HG03439 (cell line): ENCODE measurements at regions not wholly inside any gene's neighbourhood (a gene's known extent, or its start where the extent isn't known, plus 50 kb on each side); places are given as distances from the start of the nearest gene placed in this dataset.
"Not testable (repeated sequence)": the region's sequence is repeated elsewhere in the genome, so short reads cannot be mapped to it uniquely, and the experiment has no call there.

ENCODE experiments used
- ATAC-seq: cut with Tn5 transposase; IDR thresholded peaks from one replicate; pipeline ENCODE4 v1.9.1; 2021; ENCODE audit warnings: mild to moderate bottlenecking, moderate library complexity; ENCODE audit not compliant: unreplicated experiment

DNA sequence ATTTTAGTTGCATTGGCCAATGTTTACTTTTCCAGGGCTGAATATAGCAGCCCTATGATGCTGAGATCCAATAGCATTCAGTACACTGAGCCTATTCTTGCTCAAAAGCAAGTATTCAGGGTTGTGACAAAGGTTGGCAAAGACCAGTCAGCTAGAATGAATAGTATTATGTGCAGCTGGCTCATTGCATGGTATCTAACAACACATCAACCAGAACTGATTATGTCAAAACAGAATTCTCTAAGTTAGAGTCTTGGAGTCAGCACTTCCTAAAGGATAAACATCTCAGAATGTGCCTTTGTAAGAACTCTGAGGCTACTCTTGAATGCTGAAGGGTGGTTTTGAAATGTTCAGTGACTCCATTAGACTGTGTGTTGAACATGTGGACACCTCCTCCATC is 774.5 kb upstream of the RGMB start:
- ATAC-seq: no peak

DNA sequence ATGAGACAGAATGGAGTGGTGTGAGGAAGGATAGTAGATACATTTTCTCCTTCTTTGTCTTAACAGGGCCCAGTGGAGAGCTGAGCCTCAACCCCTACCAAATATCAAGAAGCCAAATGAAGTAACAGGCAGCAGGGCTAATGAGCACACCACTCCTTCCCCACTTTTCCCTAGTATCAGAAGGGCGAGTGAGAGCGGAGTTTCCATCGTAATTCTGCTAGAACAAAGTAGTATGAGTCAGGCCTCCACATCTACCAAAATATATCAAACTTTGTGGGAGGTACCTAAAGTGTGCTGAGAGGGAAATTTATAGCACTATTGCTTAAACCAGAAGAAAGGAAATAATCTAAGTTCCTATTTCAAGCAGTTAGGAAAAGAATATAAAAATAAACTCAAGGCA is 769.0 kb upstream of the RGMB start:
- ATAC-seq: no peak

DNA sequence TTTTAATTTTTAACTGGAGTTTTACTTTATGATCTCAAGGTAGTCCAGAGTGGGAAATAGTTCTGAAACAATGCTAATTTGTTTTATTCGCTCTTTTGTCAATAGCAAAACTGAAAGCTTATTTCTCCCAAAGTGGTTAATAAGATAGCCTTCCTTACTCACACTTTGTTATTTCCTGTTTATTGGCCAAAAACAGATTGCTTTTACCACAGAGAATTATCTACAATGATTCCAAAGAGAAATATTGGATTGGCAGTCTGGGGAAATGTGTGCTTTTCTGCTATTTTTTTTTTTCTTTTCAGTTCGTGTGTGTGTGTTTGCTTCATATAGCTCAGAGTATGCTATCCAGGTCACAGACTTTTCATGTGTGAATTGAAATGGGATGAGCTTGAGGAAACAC is 756.7 kb upstream of the RGMB start:
- ATAC-seq: no peak

DNA sequence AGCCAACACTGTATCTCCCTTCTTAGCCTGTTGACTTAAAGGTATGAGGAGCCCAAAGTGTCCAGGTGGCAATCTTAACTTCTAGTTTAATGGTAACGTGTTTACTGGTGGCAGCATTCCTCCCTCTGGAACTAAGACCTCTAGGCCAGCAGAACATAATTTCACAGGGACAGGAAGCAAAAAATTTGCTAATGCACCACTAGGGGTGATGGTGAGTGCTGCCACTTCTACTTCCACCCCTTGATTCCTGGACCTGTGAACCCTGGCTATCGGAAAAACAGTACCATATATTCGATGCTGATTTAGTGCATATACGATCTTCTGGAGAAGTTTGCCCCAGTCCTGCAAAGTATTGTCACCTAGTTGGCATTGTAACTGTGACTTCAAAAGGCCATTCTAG is 743.2 kb upstream of the RGMB start:
- not testable (repeated sequence) for ATAC-seq

DNA sequence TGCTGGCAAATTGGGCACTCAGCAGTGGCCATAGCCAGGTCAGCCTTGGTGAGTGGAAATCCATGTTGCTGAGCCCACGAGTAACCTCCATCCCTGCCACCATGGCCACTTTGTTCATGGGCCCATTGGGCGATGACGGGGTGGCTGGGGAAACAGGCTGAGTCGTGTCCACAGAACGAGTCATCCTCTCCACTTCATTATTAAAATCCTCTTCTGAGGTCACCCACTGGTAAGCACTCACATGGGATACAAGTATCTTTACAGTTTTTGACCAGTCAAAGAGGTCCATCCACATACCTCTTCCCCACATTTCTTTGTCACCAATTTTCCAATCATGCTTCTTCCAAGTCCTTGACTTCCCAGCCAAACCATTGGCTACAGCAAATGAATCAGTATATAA is 742.4 kb upstream of the RGMB start:
- not testable (repeated sequence) for ATAC-seq

DNA sequence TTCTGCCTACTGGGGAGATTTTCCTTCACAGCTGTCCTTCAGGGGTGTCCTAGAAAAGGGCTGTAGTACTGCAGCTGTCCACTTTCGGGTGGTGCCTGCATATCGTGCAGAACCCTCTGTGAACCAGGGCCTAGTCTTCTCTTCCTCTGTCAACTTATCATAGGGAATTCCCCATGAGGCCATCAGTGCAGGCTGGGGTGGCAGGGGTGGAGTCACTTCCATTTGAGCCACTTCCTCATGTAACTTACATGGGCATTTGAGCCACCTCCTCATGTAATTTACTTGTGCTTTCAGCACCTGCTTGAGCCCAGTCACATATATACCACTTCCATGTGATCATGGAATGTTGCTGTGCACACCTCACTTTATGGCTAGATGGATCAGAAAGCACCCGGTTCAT is 742.0 kb upstream of the RGMB start:
- ATAC-seq: no peak

DNA sequence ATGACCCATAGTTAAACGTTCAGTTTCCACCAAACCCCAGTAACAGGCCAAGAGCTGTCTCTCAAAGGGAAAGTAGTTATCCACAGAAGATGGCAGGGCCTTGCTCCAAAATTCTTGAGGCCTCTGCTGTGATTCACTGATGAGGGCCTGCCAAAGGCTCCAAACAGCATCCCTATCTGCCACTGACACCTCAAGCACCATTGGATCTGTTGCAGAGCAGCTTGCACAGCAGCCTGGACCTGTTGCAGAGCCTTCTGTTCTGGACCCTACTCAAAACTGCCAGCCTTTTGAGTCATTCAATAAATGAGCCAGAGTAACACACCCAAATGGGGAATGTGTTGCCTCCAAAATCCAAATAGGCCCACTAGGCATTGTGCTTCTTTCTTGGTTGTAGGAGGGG is 741.5 kb upstream of the RGMB start:
- no peak for ATAC-seq

DNA sequence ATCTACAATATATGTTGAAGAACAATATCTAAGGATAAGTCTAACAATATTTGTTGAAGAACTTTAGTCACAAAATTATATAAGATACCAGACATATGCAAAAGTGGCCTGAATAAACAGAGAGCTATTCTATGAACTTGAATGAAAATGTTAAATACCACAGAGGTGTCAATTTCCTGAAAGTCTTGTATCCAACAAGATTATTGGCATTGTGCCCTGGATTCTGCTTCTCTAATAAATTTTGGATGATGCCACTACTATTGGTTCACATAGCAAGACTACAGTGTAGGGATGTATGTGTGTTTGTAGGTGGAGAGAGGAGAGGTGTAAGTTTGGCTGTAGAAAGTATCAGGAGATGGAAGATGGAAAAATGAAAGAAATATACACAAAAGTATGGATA is 731.8 kb upstream of the RGMB start:
- ATAC-seq: no peak

DNA sequence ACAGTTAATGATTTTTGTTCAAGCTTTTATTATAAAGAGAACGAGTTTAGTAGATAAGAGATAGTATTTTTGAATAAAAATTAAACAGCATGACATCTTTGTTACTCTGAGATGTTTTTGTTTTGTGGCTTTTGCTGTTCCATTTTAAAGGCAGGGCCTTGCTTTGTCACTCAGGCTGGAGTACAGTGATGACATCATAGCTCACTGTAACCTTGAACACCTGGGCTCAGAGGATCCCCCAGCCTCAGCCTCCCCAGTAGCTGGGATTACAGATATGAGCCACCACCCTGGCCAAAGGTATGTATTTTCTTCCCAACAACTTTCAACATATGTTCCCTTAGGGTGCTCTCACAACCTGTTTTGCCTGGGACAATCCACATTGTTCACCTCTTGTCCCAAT is 730.9 kb upstream of the RGMB start:
- ATAC-seq: no peak

DNA sequence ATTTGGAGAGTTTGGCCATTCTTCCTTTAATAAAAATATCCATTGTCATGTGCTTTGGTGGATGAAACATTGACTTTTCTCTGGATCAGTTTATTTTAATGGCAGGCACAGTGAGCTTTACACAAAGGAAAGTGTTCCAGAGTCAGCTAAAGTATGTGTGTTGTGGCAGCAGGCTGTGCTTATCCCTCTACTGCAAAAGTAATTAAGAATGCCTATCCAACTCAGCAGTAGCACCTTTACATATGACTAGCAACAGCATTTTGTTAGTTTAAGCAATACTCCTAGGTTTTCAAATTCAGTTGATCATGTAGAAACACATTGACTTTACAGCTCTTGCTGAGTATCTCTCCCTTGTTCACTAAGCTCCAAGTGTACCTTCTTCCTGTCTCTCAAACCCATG is 730.5 kb upstream of the RGMB start:
- ATAC-seq: no peak

DNA sequence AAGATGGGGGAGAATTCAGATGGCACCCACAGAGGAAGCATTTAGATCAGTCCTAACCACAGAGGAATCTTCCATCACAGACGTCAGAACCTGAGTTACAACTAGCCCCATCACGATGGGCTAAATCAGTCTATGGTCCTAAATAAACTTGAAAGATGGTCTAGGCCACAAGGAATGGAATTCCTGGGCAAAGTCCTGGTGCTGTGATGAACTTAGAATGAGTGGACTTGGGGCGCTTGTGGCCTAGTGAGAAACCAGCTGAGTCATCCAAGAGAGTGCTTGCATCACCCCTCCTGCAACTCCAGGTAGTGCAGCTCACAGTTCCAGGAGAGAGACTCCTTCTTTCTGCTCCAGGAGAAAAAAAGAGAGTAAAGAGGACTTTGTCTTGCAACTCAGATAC is 722.9 kb upstream of the RGMB start:
- ATAC-seq: no peak

DNA sequence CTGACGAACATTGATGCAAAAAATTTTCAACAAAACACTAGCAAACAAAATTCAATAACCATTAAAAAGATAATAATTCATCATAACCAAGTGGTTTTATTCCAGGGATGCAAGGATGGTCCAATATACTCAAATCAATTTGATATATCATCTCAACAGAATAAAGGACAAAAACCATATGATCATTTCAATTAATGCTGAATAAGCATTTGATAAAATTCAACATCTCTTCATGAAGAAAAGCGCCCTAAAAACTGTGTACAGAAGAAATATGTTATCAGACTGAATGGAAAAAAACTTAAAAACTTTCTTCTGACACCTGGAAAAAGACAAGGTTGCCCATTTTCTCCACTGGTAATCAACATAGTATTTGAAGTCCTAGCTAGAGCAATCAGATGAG is 720.3 kb upstream of the RGMB start:
- ATAC-seq: no peak

DNA sequence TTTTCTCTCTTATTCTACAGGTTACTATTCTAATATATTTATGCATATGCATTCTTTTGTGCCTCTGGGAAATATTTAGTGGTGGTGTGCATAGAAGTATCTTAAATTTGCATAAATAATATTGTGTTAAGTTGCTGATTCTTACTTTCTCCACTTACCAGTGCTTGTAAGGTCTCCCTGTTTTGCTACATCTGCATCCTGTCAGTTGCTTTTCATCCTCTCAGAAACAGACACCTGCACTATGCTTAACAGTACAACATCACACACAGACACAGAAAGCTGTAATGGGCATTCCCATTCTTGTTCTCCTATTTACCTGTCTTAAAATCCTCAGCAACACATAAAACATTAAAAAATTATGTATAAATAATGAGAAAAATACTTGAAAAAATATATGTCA is 713.3 kb upstream of the RGMB start:
- no peak for ATAC-seq

DNA sequence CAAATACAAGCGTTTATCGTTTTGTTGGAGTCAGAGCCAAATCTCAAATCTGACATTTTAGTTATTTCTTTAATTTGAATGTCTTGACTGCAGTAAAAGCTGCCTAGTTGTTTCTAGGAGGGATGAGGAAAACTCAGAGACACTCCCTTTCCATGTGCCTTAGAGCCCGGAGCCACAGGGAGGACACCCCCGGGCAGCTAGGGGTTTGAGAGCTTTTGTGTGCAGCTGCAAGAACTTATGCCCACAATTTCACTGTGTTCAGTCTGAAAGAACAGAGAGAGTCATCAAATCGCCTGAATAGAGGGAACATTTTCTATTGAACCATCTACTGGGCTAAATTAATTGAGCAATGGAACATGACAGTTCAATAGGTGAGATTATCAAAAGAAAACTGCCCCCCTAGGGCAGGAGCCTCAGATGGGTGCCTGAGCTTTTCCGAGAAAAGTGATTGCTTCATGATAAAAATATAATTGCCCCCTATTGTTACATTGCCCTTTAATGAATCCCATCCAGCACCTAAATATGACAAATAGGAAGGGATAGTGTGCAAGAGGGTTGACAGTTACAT is 709.3 kb upstream of the RGMB start:
- no peak for ATAC-seq

DNA sequence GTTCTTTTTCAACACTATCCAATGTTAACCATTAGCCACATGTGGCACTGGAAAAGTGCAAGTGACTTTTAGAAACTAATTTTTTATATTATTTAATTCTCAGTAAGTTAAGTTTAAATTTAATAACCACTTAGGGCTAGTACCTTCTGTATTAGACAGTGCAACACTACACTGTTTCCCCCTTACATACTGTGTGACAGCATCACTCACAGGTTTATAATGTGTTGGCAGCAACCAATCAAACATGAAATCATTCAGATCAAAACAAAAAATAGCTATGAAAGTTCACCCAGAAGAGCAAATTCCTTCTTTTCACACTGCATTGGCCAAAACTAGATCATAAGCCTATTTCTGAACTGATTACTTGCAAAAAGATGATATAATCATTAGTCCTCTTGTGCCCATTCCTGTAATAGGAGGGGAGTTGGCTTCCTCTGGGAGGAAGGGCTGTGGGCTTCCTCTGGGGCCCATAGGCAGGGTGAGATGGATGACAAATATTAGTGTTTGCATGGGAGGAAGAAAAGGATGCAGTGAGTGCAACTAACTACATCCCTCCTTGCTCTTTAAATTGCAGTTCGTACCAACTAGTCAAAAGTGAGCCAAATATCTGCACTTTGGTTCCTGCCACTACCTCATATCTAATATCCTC is 708.1 kb upstream of the RGMB start:
- no peak for ATAC-seq

DNA sequence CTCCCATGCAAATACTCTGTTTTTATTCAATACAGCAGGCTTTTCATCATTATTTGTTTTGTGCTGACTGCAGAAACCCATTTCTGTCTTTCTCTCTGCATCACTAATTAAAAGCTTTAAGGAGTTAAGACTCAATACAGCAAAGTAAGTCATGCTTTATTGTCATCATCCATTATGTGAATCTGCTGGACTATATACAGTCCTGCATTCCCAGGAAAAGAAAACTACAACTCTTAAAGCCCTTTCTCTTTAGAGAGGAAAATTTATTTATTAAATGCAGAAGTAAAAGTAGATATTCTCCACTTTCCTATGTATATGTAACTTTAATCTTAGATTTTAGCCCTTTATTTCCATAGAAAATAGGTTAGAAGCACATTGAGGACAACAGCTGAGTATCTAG is 706.6 kb upstream of the RGMB start:
- no peak for ATAC-seq

DNA sequence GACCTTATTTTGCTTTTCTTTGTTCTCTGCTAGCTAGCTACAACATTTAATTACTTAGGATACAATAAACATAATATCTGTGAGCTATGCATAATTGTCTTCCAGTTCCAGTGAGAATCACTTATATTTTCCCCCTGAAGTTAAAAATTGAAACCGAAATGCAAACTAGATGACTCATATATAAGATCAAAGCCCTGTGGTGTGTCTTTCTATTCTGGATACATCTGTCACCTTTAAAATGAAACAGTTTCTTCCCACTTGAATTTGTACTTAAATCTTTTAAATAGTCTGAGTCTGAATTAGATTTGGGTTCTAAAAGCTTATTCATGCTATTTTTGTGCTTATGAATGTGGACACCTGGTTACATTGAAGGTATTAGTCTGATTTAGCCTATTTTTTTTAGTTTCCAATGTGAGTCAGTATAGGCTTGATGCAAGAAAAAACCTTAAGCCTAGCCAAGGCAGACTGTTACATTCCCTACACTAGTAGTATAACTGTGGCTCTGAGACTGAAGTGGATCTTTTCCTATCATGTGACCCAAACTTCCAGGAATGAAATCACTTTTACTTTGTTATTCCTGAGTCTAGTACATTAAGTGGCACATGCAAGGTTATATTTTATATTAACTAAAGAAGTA is 703.5 kb upstream of the RGMB start:
- peak; percentile 75 for ATAC-seq

DNA sequence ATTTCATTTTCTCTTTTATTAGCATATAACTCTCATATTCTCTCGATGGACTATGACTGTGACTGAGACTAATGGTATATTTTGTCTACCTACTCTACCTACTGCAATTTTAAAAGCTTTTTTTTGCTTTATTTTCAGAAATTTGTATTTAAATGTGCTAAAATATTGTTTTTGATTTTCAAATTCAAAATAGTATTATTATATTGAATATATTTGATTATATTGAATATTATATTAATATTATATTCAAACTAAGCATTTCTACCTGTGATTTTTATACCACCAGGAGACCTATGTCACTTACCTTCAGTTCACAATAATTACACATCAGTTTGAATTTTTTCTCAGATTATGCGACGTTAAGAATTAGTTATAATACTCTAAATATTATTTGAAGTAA is 700.5 kb upstream of the RGMB start:
- no peak for ATAC-seq

DNA sequence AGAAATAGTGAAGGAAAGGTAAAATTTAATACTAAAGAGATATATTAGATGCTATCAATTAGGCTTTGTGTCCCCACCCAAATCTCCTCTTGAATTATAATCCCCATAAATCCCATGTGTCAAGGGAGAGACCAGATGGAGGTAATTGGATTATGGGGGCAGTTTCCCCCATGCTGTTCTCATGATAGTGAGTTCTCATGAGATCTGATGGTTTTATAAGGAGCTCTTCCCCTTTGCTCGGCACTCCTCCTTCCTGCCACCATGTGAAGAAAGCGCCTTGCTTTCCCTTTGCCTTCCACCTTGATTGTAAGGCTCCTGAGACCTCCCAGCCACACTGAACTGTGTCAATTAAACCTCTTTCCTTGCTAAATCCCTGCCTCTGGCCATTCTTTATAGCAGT is 697.0 kb upstream of the RGMB start:
- no peak for ATAC-seq

DNA sequence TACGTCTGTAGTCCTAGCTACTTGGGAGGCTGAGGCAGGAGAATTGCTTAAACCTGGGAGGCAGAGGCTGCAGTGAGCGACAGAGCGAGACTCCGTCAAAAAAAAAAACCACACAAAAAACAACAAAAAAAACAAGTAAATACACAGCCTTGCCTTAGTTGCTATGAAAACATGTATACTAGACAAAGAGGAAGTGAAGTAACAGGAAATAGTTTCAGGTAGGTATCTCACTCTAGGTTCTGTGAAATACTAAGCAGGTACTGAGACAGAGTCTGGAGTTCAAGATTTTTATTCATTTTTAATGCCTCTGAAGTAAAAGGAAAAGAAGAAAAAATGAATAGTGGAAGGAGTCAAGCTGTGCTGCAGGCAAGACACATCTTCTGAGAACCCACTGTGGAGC is 687.9 kb upstream of the RGMB start:
- no peak for ATAC-seq

DNA sequence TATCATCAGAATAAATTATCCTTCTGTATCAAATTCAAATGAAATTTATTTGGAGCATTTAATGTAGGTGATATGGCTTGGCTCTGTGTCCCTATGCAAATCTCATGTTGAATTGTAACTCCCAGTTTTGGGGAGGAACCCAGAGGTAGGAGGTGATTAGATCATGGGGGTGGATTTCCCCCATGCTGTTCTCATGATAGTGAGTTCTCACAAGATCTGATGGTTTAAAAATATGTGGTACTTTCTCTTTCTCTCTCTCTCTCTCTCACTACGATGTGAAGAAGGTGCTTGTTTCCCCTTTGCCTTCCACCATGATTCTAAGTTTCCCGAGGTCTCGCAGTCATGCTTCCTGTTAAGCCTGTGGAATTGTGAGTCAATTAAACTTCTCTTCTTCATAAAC is 678.4 kb upstream of the RGMB start:
- no peak for ATAC-seq

DNA sequence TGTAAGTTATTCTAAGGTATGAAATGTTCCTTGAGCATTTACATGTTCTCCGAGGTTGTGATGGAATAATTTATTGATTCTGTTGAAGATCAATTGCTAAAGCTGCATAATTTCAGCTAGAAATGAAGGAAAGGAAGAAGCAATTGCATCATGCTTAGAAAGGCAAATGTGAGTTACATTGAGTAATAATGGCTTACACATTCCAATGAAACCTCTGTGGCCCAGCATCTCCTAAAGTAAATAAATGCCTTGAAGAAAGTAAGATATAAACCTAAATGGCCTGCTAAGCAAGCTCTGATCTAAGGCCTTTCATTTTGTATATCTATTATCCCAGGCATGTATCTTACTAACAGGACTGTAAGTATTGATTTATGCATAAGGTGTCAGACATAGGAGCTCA is 677.3 kb upstream of the RGMB start:
- ATAC-seq: no peak
